Ishikawa (cell line): ENCODE measurements at regions not wholly inside any gene's neighbourhood (a gene's known extent, or its start where the extent isn't known, plus 50 kb on each side); places are given as distances from the start of the nearest gene placed in this dataset.

Source experiments
- CEBPB ChIP-seq: IDR thresholded peaks from 2 replicates; pipeline ENCODE4 v1.6.1; 2012
- CREB1 ChIP-seq: IDR thresholded peaks from 2 replicates; pipeline ENCODE4 v1.6.1; 2012; ENCODE audit warnings: low read depth
- EGR1 ChIP-seq: IDR thresholded peaks from 2 replicates; pipeline ENCODE4 v1.6.1; 2012
- EP300 ChIP-seq: IDR thresholded peaks from 2 replicates; pipeline ENCODE4 v1.6.1; 2012; ENCODE audit warnings: borderline replicate concordance
- FOXM1 ChIP-seq: IDR thresholded peaks from 2 replicates; pipeline ENCODE4 v1.6.1; 2012; ENCODE audit warnings: low read depth, borderline replicate concordance
- NFIC ChIP-seq: IDR thresholded peaks from 2 replicates; pipeline ENCODE4 v1.6.1; 2012
- RAD21 ChIP-seq: IDR thresholded peaks from 2 replicates; pipeline ENCODE4 v1.6.1; 2012; ENCODE audit warnings: low read depth
- REST ChIP-seq: IDR thresholded peaks from 2 replicates; pipeline ENCODE4 v1.6.1; 2012; ENCODE audit warnings: low read depth, mild to moderate bottlenecking
- TAF1 ChIP-seq: IDR thresholded peaks from 2 replicates; pipeline ENCODE4 v1.6.1; 2012; ENCODE audit warnings: low read depth, mild to moderate bottlenecking
- TCF12 ChIP-seq: IDR thresholded peaks from 2 replicates; pipeline ENCODE4 v1.6.1; 2012; ENCODE audit warnings: low read depth
- TEAD4 ChIP-seq: IDR thresholded peaks from 2 replicates; pipeline ENCODE4 v1.6.1; 2012
- YY1 ChIP-seq: IDR thresholded peaks from 2 replicates; pipeline ENCODE4 v1.6.1; 2012; ENCODE audit warnings: low read depth
- ZBTB7A ChIP-seq: IDR thresholded peaks from 2 replicates; pipeline ENCODE4 v1.6.1; 2012; ENCODE audit warnings: low read depth
- TF ChIP-seq, protein P1 (sequence below): IDR thresholded peaks from 2 replicates; pipeline ENCODE4 v1.6.1; 2012
- TF ChIP-seq, protein P2 (sequence below): IDR thresholded peaks from 2 replicates; pipeline ENCODE4 v1.6.1; 2012

GRCh38 chr15:95295363-95295762 lies 1035.1 kb upstream of the NR2F2 start:
- no peak for TF ChIP-seq EGR1
- TF ChIP-seq EP300: no peak
- no peak for TF ChIP-seq NFIC
- TF ChIP-seq RAD21: no peak
- TF ChIP-seq TAF1: no peak
- TF ChIP-seq, protein P1, sequence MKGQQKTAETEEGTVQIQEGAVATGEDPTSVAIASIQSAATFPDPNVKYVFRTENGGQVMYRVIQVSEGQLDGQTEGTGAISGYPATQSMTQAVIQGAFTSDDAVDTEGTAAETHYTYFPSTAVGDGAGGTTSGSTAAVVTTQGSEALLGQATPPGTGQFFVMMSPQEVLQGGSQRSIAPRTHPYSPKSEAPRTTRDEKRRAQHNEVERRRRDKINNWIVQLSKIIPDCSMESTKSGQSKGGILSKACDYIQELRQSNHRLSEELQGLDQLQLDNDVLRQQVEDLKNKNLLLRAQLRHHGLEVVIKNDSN: no peak
- no peak for TF ChIP-seq ZBTB7A
- TF ChIP-seq TCF12: no peak
- no peak for TF ChIP-seq YY1
- no peak for TF ChIP-seq CEBPB
- TF ChIP-seq, protein P2, sequence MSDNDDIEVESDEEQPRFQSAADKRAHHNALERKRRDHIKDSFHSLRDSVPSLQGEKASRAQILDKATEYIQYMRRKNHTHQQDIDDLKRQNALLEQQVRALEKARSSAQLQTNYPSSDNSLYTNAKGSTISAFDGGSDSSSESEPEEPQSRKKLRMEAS: no peak
- no peak for TF ChIP-seq REST

DNA sequence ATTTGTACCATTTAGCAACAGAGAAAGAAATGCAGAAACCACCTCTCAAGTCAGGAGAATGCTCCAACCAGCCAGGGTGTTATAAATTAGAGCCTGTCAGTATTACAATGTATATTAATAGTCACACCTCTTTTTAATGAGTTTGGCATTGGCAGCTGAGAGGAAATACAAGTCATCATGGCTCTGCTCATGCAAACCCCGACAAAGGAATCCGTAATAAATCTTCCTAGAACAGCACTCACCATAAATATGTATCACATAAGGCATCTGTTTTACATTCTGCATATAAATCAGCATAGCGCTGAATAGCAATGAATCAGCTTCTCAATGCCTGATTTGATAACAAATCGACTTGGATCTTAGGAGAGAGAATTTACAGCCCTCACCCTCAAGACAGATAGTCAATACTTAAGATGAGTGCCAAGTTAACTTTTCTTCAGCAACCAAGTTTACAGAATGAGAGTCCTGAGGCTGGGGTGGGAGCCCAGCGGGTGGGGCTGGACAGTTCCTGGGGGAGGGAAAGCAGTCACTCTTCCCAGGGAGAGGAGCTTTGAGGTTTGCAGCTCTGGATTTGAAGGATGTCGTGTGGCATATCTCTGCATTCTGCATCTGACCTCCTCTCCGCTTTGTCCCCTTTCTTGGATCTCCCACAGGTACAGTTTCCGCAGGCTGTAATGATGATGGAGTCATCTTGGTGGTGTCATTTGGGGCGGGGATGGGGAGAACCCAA lies 1034.4 kb upstream of the NR2F2 start:
- no peak for TF ChIP-seq TAF1
- TF ChIP-seq, protein P1: no peak
- TF ChIP-seq REST: no peak
- no peak for TF ChIP-seq TEAD4
- TF ChIP-seq YY1: no peak
- no peak for TF ChIP-seq CEBPB
- TF ChIP-seq RAD21: no peak
- no peak for TF ChIP-seq TCF12

DNA sequence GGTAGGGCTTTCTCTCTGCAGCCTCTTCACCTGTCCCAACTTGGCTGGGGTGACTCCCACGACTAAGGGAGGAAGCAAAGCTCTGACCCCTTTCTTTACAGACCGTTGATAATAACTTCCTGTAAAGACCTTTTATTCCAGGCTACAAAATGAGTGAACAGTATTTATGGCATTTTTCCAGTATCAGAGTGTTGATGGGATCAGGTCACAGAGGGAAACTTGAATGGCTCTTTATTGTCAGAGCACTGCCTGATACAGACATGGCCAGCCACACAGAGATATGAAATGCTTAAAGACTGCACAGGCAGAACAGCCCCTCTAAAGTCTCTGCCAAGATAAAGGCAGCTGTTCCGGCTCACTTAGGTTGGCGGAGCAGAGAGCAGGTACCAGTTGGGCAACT lies 1033.9 kb upstream of the NR2F2 start:
- no peak for TF ChIP-seq TCF12

DNA sequence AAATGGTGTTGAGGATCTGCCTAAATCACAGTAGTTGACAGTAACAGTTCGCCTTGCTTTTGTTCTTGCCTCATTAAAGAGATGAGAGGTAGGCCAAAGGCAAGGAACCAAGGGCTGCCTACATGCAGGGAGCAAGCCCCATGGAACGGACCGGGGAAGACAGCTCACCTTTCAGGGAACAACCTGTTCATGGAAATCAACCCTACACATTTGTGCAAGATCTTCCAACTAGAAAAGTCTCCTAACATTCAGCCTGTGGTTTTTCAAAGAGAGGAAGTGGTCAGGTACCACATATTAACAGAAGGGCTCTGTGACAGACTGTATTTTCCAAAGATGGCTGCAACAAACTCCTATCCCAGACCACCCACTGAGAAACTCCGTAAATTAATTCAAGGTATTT lies 1031.8 kb upstream of the NR2F2 start:
- TF ChIP-seq RAD21: no peak
- TF ChIP-seq ZBTB7A: no peak
- TF ChIP-seq EP300: no peak
- TF ChIP-seq YY1: no peak
- no peak for TF ChIP-seq TEAD4
- TF ChIP-seq CREB1: no peak
- no peak for TF ChIP-seq TCF12
- TF ChIP-seq TAF1: no peak
- no peak for TF ChIP-seq REST
- TF ChIP-seq CEBPB: no peak
- TF ChIP-seq FOXM1: no peak
- no peak for TF ChIP-seq NFIC
- no peak for TF ChIP-seq EGR1
- TF ChIP-seq, protein P2: no peak
- TF ChIP-seq, protein P1: no peak
